ENCODE measurements at regions not wholly inside any gene's neighbourhood (a gene's known extent, or its start where the extent isn't known, plus 50 kb on each side); places are given as distances from the start of the nearest gene placed in this dataset.

DNA sequence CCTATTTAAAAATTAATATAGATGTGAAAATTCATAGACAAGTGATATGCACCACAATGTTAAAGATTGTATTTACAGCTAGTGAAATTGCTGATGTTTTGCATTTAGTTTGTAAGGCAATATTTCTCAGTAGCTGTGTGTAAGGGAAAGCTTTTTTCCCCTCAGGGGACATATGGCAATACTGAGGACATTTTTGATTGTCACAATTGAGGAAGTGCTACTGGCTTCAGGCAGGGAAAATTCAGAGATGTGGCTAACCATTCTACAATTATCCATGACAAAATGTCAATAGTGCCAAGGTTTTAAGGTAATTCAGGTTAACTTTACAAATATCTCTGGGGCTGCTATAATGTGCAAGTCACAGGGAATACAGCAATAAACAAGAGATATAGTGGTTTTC lies 66.1 kb upstream of the IL15 start:
- no peak overlapping the region for H2AFZ ChIP-seq (ENCODE audit: low read length)
- intact Hi-C loops (cut with micrococcal nuclease; ENCODE audit: unreplicated experiment) (no loop called here), in situ Hi-C loops (cut with HindIII; ENCODE audit: extremely low pct_ligation_motif_present, low pct_unique_long_range_greater_than_20kb) (no loop called here)
- no peaks in the 10 kb centered on the region for H3K79me2 ChIP-seq (ENCODE audit: insufficient read depth, low read length)
- no peaks in the 10 kb centered on the region for H3K27me3 ChIP-seq (ENCODE audit: control insufficient read depth in 1 of 2, insufficient read depth in 2 of 2, low read length in 2 of 2)
- no TSS peak for BruUV-seq (replicated peaks)
- no peak overlapping the region for H3K9ac ChIP-seq (ENCODE audit: insufficient read depth, low read depth, low read length)
- ChIA-PET CTCF (ENCODE audit: low intra/inter-chr PET ratio, low total read pairs) (no interaction called here), POLR2A (no interaction called here)
- no peaks in the 10 kb centered on the region for H3K4me1 ChIP-seq (ENCODE audit: insufficient read depth, low read length)
- H3K4me2 ChIP-seq (ENCODE audit: low read depth, low read length), result no peak overlapping the region
- H3K27ac ChIP-seq (ENCODE audit: extremely low read length, insufficient read depth, low read length), result no peak overlapping the region
- H4K20me1 ChIP-seq (ENCODE audit: insufficient read depth, low read length), result no peaks in the 10 kb centered on the region
- no peak for ATAC-seq
- no peak for DNase-seq (ENCODE audit: low spot score)
- H3K9me3 ChIP-seq (ENCODE audit: low read length), result no peaks in the 10 kb centered on the region; the same call in none of the 2 replicates
- TF ChIP-seq MLLT10 (CRISPR knock-in tag; IDR thresholded peaks at IDR 0.05) (no peak), ZNF382 (CRISPR knock-in tag; IDR thresholded peaks at IDR 0.05; ENCODE audit: borderline replicate concordance) (no peak), ZNF512 (CRISPR knock-in tag; IDR thresholded peaks at IDR 0.05) (no peak)
- H3K36me3 ChIP-seq (replicated peaks in 1 of 2; ENCODE audit: control insufficient read depth in 1 of 2, insufficient read depth in 2 of 2, low read length in 2 of 2), result no peaks in the 10 kb centered on the region
- no peak overlapping the region for H3K4me3 ChIP-seq (replicated peaks in 1 of 3; ENCODE audit: insufficient read depth in 1 of 3, low read depth in 2 of 3, low read length in 3 of 3)
- no peak for FAIRE-seq

GRCh38 chr4:141571362-141571761 lies 65.0 kb upstream of the IL15 start:
- no peaks in the 10 kb centered on the region; the same call in none of the 2 replicates for H3K9me3 ChIP-seq (ENCODE audit: low read length)
- H3K4me3 ChIP-seq (replicated peaks in 1 of 3; ENCODE audit: insufficient read depth in 1 of 3, low read depth in 2 of 3, low read length in 3 of 3), result no peak overlapping the region
- CTCF ChIA-PET (ENCODE audit: low intra/inter-chr PET ratio, low total read pairs), result no interaction called here
- BruUV-seq (replicated peaks), result no TSS peak
- H3K79me2 ChIP-seq (ENCODE audit: insufficient read depth, low read length), result no peaks in the 10 kb centered on the region
- POLR2A ChIA-PET, result no interaction called here
- WGBS (ENCODE audit: low lambda C conversion rate), result 63% methylated on average over 2 of the region's 2 CpGs
- no peaks in the 10 kb centered on the region for H3K36me3 ChIP-seq (replicated peaks in 1 of 2; ENCODE audit: control insufficient read depth in 1 of 2, insufficient read depth in 2 of 2, low read length in 2 of 2)
- H3K27me3 ChIP-seq (ENCODE audit: control insufficient read depth in 1 of 2, insufficient read depth in 2 of 2, low read length in 2 of 2), result no peaks in the 10 kb centered on the region
- H3K9ac ChIP-seq (ENCODE audit: insufficient read depth, low read depth, low read length), result no peak overlapping the region
- no peak overlapping the region for H3K27ac ChIP-seq (ENCODE audit: extremely low read length, insufficient read depth, low read length)
- in situ Hi-C loops (cut with HindIII; ENCODE audit: extremely low pct_ligation_motif_present, low pct_unique_long_range_greater_than_20kb), result no loop called here
- no peak overlapping the region for H3K4me2 ChIP-seq (ENCODE audit: low read depth, low read length)
- no peaks in the 10 kb centered on the region for H4K20me1 ChIP-seq (ENCODE audit: insufficient read depth, low read length)
- TF ChIP-seq PHF8 (CRISPR knock-in tag; IDR thresholded peaks at IDR 0.05), result no peak
- no peak for TF ChIP-seq ZBTB38 (CRISPR knock-in tag; IDR thresholded peaks at IDR 0.05)
- TF ChIP-seq LCORL (IDR thresholded peaks at IDR 0.05), result peak; percentile 82
- no peak for TF ChIP-seq LCORL (CRISPR knock-in tag; IDR thresholded peaks at IDR 0.05)
- H2AFZ ChIP-seq (ENCODE audit: low read length), result no peak overlapping the region
- intact Hi-C loops (cut with micrococcal nuclease; ENCODE audit: unreplicated experiment), result no loop called here
- H3K4me1 ChIP-seq (ENCODE audit: insufficient read depth, low read length), result no peaks in the 10 kb centered on the region
- ATAC-seq (no peak), FAIRE-seq (no peak), DNase-seq (ENCODE audit: low spot score) (no peak)
